ENCODE measurements at regions not wholly inside any gene's neighbourhood (a gene's known extent, or its start where the extent isn't known, plus 50 kb on each side); places are given as distances from the start of the nearest gene placed in this dataset.

DNA sequence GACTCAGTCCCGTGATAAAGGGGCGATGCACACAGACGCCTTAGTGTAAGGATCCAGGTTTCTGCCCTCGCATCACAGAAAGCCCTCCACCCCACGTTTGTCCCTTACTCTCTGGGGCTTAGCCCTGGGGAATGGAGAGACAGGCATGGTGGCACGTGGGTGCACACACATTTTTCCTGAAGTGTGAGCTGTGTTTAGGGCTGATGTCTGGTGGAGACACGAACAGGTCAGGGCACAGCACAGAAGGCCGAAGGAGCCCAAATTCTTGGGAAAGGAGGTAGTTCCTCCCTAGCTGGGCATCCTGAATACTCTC is 84.3 kb upstream of the DHRSX start:
- TF ChIP-seq, protein P1, sequence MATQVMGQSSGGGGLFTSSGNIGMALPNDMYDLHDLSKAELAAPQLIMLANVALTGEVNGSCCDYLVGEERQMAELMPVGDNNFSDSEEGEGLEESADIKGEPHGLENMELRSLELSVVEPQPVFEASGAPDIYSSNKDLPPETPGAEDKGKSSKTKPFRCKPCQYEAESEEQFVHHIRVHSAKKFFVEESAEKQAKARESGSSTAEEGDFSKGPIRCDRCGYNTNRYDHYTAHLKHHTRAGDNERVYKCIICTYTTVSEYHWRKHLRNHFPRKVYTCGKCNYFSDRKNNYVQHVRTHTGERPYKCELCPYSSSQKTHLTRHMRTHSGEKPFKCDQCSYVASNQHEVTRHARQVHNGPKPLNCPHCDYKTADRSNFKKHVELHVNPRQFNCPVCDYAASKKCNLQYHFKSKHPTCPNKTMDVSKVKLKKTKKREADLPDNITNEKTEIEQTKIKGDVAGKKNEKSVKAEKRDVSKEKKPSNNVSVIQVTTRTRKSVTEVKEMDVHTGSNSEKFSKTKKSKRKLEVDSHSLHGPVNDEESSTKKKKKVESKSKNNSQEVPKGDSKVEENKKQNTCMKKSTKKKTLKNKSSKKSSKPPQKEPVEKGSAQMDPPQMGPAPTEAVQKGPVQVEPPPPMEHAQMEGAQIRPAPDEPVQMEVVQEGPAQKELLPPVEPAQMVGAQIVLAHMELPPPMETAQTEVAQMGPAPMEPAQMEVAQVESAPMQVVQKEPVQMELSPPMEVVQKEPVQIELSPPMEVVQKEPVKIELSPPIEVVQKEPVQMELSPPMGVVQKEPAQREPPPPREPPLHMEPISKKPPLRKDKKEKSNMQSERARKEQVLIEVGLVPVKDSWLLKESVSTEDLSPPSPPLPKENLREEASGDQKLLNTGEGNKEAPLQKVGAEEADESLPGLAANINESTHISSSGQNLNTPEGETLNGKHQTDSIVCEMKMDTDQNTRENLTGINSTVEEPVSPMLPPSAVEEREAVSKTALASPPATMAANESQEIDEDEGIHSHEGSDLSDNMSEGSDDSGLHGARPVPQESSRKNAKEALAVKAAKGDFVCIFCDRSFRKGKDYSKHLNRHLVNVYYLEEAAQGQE (IDR thresholded peaks at IDR 0.05; ENCODE audit: unreplicated experiment) = no peak
- TF ChIP-seq, protein P2, sequence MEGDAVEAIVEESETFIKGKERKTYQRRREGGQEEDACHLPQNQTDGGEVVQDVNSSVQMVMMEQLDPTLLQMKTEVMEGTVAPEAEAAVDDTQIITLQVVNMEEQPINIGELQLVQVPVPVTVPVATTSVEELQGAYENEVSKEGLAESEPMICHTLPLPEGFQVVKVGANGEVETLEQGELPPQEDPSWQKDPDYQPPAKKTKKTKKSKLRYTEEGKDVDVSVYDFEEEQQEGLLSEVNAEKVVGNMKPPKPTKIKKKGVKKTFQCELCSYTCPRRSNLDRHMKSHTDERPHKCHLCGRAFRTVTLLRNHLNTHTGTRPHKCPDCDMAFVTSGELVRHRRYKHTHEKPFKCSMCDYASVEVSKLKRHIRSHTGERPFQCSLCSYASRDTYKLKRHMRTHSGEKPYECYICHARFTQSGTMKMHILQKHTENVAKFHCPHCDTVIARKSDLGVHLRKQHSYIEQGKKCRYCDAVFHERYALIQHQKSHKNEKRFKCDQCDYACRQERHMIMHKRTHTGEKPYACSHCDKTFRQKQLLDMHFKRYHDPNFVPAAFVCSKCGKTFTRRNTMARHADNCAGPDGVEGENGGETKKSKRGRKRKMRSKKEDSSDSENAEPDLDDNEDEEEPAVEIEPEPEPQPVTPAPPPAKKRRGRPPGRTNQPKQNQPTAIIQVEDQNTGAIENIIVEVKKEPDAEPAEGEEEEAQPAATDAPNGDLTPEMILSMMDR (conservative IDR thresholded peaks at IDR 0.05; ENCODE audit: low read depth in 2 of 2) = no peak
- TF ChIP-seq EZH2 (IDR thresholded peaks at IDR 0.05; ENCODE audit: low read depth, unreplicated experiment) = no peak
- TF ChIP-seq ZNF114 (CRISPR knock-in tag; IDR thresholded peaks at IDR 0.05) = no peak
- no peak for TF ChIP-seq POLR2AphosphoS5 (IDR thresholded peaks at IDR 0.05; ENCODE audit: low read depth)
- TF ChIP-seq EZH2phosphoT487 (IDR thresholded peaks at IDR 0.05; ENCODE audit: unreplicated experiment) = no peak
- TF ChIP-seq STAT1 (IDR thresholded peaks at IDR 0.05; ENCODE audit: unreplicated experiment) = no peak
- TF ChIP-seq, protein P3, sequence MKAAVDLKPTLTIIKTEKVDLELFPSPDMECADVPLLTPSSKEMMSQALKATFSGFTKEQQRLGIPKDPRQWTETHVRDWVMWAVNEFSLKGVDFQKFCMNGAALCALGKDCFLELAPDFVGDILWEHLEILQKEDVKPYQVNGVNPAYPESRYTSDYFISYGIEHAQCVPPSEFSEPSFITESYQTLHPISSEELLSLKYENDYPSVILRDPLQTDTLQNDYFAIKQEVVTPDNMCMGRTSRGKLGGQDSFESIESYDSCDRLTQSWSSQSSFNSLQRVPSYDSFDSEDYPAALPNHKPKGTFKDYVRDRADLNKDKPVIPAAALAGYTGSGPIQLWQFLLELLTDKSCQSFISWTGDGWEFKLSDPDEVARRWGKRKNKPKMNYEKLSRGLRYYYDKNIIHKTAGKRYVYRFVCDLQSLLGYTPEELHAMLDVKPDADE (IDR thresholded peaks at IDR 0.05) = no peak
- TF ChIP-seq CREB1 (CRISPR knock-in tag; IDR thresholded peaks at IDR 0.05; ENCODE audit: low read depth) = no peak
